Parathyroid adenoma (tissue), 2 donors: ENCODE measurements at regions not wholly inside any gene's neighbourhood (a gene's known extent, or its start where the extent isn't known, plus 50 kb on each side); places are given as distances from the start of the nearest gene placed in this dataset.

Experiments used
- H2AFZ ChIP-seq: fragments of 300-600 bp; sonication (generic); one replicate; pipeline ENCODE4 v1.7.0; 2017; ENCODE audit warnings: antibody characterized with exemption, mild to moderate bottlenecking
- H3K27ac ChIP-seq: fragments of 300-600 bp; sonication (generic); one replicate; pipeline ENCODE4 v1.7.0; 2017
- H3K27me3 ChIP-seq: fragments of 300-600 bp; sonication (generic); one replicate; pipeline ENCODE4 v1.7.0; 2017; ENCODE audit warnings: low read length; ENCODE audit not compliant: control insufficient read depth, insufficient read depth
- H3K36me3 ChIP-seq: fragments of 300-600 bp; sonication (generic); one replicate; pipeline ENCODE4 v1.7.0; 2017; ENCODE audit warnings: low read length; ENCODE audit not compliant: control insufficient read depth, insufficient read depth
- H3K4me1 ChIP-seq: fragments of 300-600 bp; sonication (generic); one replicate; pipeline ENCODE4 v1.7.0; 2017; ENCODE audit warnings: control low read depth
- H3K4me2 ChIP-seq: fragments of 300-600 bp; sonication (generic); one replicate; pipeline ENCODE4 v1.7.0; 2017; ENCODE audit warnings: low read length
- H3K4me3 ChIP-seq: fragments of 300-600 bp; sonication (generic); one replicate; pipeline ENCODE4 v1.7.0; 2017; ENCODE audit warnings: low read depth, low read length
- H3K79me2 ChIP-seq: fragments of 300-600 bp; sonication (generic); one replicate; pipeline ENCODE4 v1.7.0; 2017; ENCODE audit warnings: control low read depth
- H3K9ac ChIP-seq: fragments of 300-600 bp; sonication (generic); one replicate; pipeline ENCODE4 v1.7.0; 2017; ENCODE audit warnings: mild to moderate bottlenecking
- H3K9me3 ChIP-seq: fragments of 300-600 bp; sonication (generic); one replicate; pipeline ENCODE4 v1.7.0; 2017; ENCODE audit warnings: low read length; ENCODE audit not compliant: control insufficient read depth
- CTCF ChIP-seq: fragments of 300-600 bp; sonication (generic); IDR thresholded peaks from one replicate; pipeline ENCODE4 v1.7.0; 2017; ENCODE audit warnings: antibody characterized with exemption, mild to moderate bottlenecking
- donor health status: primary hyperparathyroidism.

GRCh38 chr9:129316281-129317030 lies 138.4 kb upstream of the IER5L start:
- Histone ChIP-seq H3K36me3 (no peaks in the 10 kb centered on the region), H3K4me3 (no peak overlapping the region), H3K9me3 (no peaks in the 10 kb centered on the region), H3K27me3 (no peaks in the 10 kb centered on the region), H2AFZ (no peak overlapping the region), H3K9ac (no peak overlapping the region), H3K27ac (no peak overlapping the region), H3K4me2 (no peak overlapping the region), H3K79me2 (no peaks in the 10 kb centered on the region), H3K4me1 (peaks cover 8% of the 10 kb centered on the region)
- TF ChIP-seq CTCF = no peak

GRCh38 chr9:129313331-129313955 lies 135.4 kb upstream of the IER5L start:
- no peaks in the 10 kb centered on the region for H3K79me2 ChIP-seq
- no peak for TF ChIP-seq CTCF
- no peak overlapping the region for H3K4me2 ChIP-seq
- no peak overlapping the region for H3K4me3 ChIP-seq
- no peak overlapping the region for H2AFZ ChIP-seq
- no peaks in the 10 kb centered on the region for H3K9me3 ChIP-seq
- H3K9ac ChIP-seq = no peak overlapping the region
- H3K36me3 ChIP-seq = no peaks in the 10 kb centered on the region
- no peaks in the 10 kb centered on the region for H3K27me3 ChIP-seq
- peaks cover 2% of the 10 kb centered on the region for H3K4me1 ChIP-seq
- no peak overlapping the region for H3K27ac ChIP-seq

GRCh38 chr9:129312251-129313122 lies 134.4 kb upstream of the IER5L start:
- Histone ChIP-seq H3K27ac (no peak overlapping the region), H3K27me3 (no peaks in the 10 kb centered on the region), H3K79me2 (no peaks in the 10 kb centered on the region), H3K9me3 (no peaks in the 10 kb centered on the region), H2AFZ (no peak overlapping the region), H3K4me1 (peaks cover 2% of the 10 kb centered on the region), H3K9ac (no peak overlapping the region), H3K4me3 (no peak overlapping the region), H3K4me2 (no peak overlapping the region), H3K36me3 (no peaks in the 10 kb centered on the region)
- TF ChIP-seq CTCF = no peak

- H3K79me2 ChIP-seq = no peaks in the 10 kb centered on the region
Measured at GRCh38 chr9:129311643-129312042, 133.6 kb upstream of the IER5L start.

More at GRCh38 chr9:129311643-129312042, 133.6 kb upstream of the IER5L start:
- no peak overlapping the region for H3K4me2 ChIP-seq
- H2AFZ ChIP-seq = no peak overlapping the region
- no peak for TF ChIP-seq CTCF
- H3K9ac ChIP-seq = no peak overlapping the region
- H3K36me3 ChIP-seq = no peaks in the 10 kb centered on the region
- H3K27me3 ChIP-seq = no peaks in the 10 kb centered on the region
- H3K4me1 ChIP-seq = peaks cover 2% of the 10 kb centered on the region
- no peaks in the 10 kb centered on the region for H3K9me3 ChIP-seq
- H3K27ac ChIP-seq = no peak overlapping the region
- no peak overlapping the region for H3K4me3 ChIP-seq
